ENCODE measurements at regions not wholly inside any gene's neighbourhood (a gene's known extent, or its start where the extent isn't known, plus 50 kb on each side); places are given as distances from the start of the nearest gene placed in this dataset.

DNA sequence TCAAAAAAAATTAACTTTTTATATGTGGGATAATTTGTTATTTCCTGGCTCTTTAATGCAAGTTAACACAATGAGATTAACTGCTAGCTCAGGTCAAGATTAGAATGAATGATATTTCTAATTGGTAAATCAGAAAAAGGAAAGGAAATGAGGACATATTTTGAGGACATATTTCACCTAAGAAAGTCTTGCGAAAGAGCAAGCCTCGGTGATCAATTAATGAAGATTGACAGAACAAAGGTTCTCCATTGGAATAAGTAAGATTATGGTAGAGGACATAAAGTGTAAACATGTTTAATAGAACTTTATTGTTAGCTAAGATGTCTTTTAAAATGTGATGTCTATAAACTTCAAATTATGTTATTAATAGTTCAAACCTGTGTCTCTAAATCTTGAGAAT lies 1617.8 kb downstream of the KCNT2 start:
- no peak overlapping the region for H3K9ac ChIP-seq (ENCODE audit: low read length)
- POLR2A ChIA-PET: no interaction called here
- RAD21 ChIA-PET (ENCODE audit: low non-redundant PET in 1 of 2, low total read pairs in 2 of 2, uncharacterized antibody in 2 of 2, unreplicated experiment in 2 of 2): no interaction called here
- H3K27me3 ChIP-seq (ENCODE audit: insufficient read depth, low read length): no peaks in the 10 kb centered on the region
- no peaks in the 10 kb centered on the region for H4K20me1 ChIP-seq (ENCODE audit: insufficient read depth)
- no peaks in the 10 kb centered on the region for H3K9me3 ChIP-seq (ENCODE audit: control insufficient read depth in 1 of 2, insufficient read depth in 1 of 2, low read depth in 1 of 2, low read length in 2 of 2)
- H3K79me2 ChIP-seq (ENCODE audit: insufficient read depth, low read length): no peaks in the 10 kb centered on the region
- no peak overlapping the region for H3K27ac ChIP-seq (ENCODE audit: low read depth, low read length)
- BruUV-seq (replicated peaks): no TSS peak
- no peaks in the 10 kb centered on the region for H3K9me2 ChIP-seq (ENCODE audit: insufficient read depth)
- TF ChIP-seq RAD21 (IDR thresholded peaks at IDR 0.05; ENCODE audit: low read depth): no peak
- no peaks in the 10 kb centered on the region for H3K36me3 ChIP-seq (ENCODE audit: control insufficient read depth in 1 of 2, insufficient read depth in 2 of 2, low read length in 2 of 2)
- H2AFZ ChIP-seq (ENCODE audit: low read depth, low read length, poor library complexity, severe bottlenecking): no peak overlapping the region
- no peaks in the 10 kb centered on the region for H3K4me1 ChIP-seq (ENCODE audit: control insufficient read depth in 1 of 2, insufficient read depth in 2 of 2, low read length in 2 of 2)
- intact Hi-C loops (cut with micrococcal nuclease): no loop called here
- CTCF ChIA-PET: no interaction called here
- H3K4me2 ChIP-seq (ENCODE audit: low read length): no peak overlapping the region
- no peak for DNase-seq (ENCODE audit: low read depth, low spot score)
- H3K4me3 ChIP-seq (replicated peaks in 1 of 2; ENCODE audit: low read depth in 1 of 2, low read length in 2 of 2): no peak overlapping the region
- ATAC-seq: no peak

- POLR2A ChIA-PET: no interaction called here
- ATAC-seq (peak; percentile 52), DNase-seq (ENCODE audit: low read depth, low spot score) (peak; percentile 67)
- intact Hi-C loops (cut with micrococcal nuclease): no loop called here
- H3K9ac ChIP-seq (ENCODE audit: low read length): no peak overlapping the region
- H3K4me2 ChIP-seq (ENCODE audit: low read length): peak overlapping the region; percentile 40
- no peaks in the 10 kb centered on the region for H3K9me3 ChIP-seq (ENCODE audit: control insufficient read depth in 1 of 2, insufficient read depth in 1 of 2, low read depth in 1 of 2, low read length in 2 of 2)
- H3K79me2 ChIP-seq (ENCODE audit: insufficient read depth, low read length): no peaks in the 10 kb centered on the region
- H2AFZ ChIP-seq (ENCODE audit: low read depth, low read length, poor library complexity, severe bottlenecking): peak overlapping the region; percentile 80
- no peak overlapping the region for H3K27ac ChIP-seq (ENCODE audit: low read depth, low read length)
- RAD21 ChIA-PET (ENCODE audit: low non-redundant PET in 1 of 2, low total read pairs in 2 of 2, uncharacterized antibody in 2 of 2, unreplicated experiment in 2 of 2): no interaction called here
- H3K36me3 ChIP-seq (ENCODE audit: control insufficient read depth in 1 of 2, insufficient read depth in 2 of 2, low read length in 2 of 2): no peaks in the 10 kb centered on the region
- BruUV-seq (replicated peaks): no TSS peak
- H4K20me1 ChIP-seq (ENCODE audit: insufficient read depth): no peaks in the 10 kb centered on the region
- CTCF ChIA-PET: no interaction called here
- H3K9me2 ChIP-seq (ENCODE audit: insufficient read depth): no peaks in the 10 kb centered on the region
- no peaks in the 10 kb centered on the region for H3K27me3 ChIP-seq (ENCODE audit: insufficient read depth, low read length)
- H3K4me1 ChIP-seq (ENCODE audit: control insufficient read depth in 1 of 2, insufficient read depth in 2 of 2, low read length in 2 of 2): peaks cover 0 to 10% of the 10 kb centered on the region in 2 experiments; a peak in 2 of 4 replicates
- no peak overlapping the region for H3K4me3 ChIP-seq (replicated peaks in 1 of 2; ENCODE audit: low read depth in 1 of 2, low read length in 2 of 2)
- TF ChIP-seq, protein P1, sequence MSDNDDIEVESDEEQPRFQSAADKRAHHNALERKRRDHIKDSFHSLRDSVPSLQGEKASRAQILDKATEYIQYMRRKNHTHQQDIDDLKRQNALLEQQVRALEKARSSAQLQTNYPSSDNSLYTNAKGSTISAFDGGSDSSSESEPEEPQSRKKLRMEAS (IDR thresholded peaks at IDR 0.05): no peak
- TF ChIP-seq CTCF (IDR thresholded peaks at IDR 0.05 in 2 of 3, conservative IDR thresholded peaks at IDR 0.05 in 1 of 3; ENCODE audit: borderline replicate concordance in 1 of 3, insufficient read depth in 1 of 3, low read depth in 2 of 3, low read length in 2 of 3) (no peak), FOSL1 (IDR thresholded peaks at IDR 0.05; ENCODE audit: low read depth) (peak; percentile 84), CBX3 (IDR thresholded peaks at IDR 0.05; ENCODE audit: low read depth) (peak; percentile 60; the same call in 1 of the 2 replicates), SP1 (IDR thresholded peaks at IDR 0.05; ENCODE audit: low read depth) (peak; percentile 58), TCF7L2 (IDR thresholded peaks at IDR 0.05; ENCODE audit: borderline replicate concordance, extremely low read depth, insufficient read depth, insufficient read length) (peak; percentile 50), JUND (IDR thresholded peaks at IDR 0.05) (peak; percentile 76)
Measured at GRCh38 chr1:194975913-194976312, 1632.3 kb downstream of the KCNT2 start.

Data from HCT116 (cell line).